HG03565 (cell line): ENCODE measurements at regions not wholly inside any gene's neighbourhood (a gene's known extent, or its start where the extent isn't known, plus 50 kb on each side); places are given as distances from the start of the nearest gene placed in this dataset.
A peak's percentile ranks its signal among the peaks of the same experiment; 100 is the strongest.
"Not testable (repeated sequence)": the region's sequence is repeated elsewhere in the genome, so short reads cannot be mapped to it uniquely, and the experiment has no call there.

ENCODE experiments used
- ATAC-seq: cut with Tn5 transposase; IDR thresholded peaks from one replicate; pipeline ENCODE4 v1.9.1; 2021; ENCODE audit warnings: mild to moderate bottlenecking, moderate library complexity; ENCODE audit not compliant: unreplicated experiment

DNA sequence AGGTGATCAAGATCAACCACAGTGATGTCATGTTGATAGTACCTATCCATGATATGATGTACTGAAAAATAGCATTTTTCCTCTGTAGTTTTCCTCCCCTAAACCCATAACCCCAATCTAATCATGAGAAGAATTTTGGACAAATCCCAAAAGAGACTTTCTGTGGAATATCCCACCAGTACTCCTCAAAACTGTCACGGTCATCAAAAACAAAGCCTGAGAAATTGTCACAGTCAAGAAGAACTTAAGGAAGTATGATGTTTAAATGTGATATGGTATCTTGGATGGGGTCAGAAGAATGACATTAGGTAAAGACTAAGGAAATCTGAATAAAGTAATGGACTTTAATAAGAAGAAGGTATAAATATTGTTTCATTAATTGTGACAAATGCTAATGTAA, 248.8 kb downstream of the RMST start:
- ATAC-seq, result no peak

DNA sequence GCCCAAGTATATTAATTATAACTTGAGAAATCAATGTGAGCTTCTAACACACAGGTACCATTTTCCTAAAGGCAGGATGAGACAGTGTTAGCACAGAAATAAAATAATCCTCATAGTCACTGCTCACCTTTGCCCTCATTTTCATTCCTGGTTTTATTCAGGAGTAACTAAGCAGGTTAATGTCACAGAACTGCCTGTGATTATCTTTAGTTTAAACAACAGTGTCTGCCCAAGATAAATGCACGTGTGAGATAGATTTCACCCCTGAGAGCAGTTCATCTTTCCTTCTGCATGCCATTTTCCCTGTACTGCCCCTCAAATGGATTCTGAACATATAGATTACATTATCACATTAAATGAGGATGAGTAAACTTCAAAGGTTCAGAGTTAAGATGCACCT, 250.7 kb downstream of the RMST start:
- ATAC-seq, result no peak

DNA sequence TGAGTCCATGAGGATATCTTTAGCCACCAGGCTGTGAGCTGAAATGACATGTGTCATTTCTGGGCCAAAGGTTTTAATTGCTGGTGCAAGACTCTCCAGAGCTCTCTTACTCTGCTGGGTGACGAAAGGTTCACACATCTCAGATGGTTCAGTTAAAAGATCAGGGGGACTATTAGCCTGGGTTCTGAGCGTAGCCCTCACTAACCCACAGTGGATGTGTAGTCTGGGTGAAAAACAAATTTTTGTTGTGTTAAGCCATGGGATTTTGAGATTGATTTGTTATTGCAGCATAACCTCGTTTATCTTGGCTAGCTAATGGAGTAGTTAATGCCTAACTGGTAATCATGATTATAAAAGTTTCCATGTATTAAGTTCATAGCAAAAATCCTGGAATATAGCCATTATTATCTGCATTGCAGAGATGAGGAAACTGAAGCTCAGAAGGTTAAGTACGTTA, 251.5 kb downstream of the RMST start:
- ATAC-seq, result no peak

DNA sequence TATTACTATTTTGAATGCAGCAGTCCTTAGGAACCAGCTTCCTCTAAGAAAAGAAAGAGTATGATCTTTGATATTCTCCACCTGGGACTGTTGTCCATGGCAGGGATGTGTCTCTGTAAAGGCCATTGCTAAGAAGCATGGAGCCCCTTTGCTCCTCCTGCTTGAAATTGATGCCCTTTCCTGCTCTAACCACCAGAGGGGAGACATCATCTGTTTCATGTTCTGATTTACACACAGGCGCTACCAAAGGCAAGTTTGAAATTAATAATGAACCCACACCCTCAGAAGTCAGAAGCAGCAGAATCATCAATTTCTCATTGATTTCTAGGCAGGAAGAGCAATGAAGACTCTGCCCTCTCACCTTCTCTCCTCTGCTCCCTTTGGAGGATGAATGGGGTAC, 253.8 kb downstream of the RMST start:
- no peak for ATAC-seq

DNA sequence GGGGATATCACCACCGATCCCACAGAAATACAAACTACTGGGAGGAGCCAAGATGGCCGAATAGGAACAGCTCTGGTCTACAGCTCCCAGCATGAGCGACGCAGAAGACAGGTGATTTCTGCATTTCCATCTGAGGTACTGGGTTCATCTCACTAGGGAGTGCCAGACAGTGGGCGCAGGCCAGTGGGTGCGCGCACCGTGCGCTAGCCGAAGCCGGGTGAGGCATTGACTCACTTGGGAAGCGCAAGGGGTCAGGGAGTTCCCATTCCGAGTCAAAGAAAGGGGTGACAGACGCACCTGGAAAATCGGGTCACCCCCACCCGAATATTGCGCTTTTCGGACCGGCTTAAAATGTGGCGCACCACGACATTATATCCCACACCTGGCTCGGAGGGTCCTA, 261.2 kb downstream of the RMST start:
- ATAC-seq, result not testable (repeated sequence)

DNA sequence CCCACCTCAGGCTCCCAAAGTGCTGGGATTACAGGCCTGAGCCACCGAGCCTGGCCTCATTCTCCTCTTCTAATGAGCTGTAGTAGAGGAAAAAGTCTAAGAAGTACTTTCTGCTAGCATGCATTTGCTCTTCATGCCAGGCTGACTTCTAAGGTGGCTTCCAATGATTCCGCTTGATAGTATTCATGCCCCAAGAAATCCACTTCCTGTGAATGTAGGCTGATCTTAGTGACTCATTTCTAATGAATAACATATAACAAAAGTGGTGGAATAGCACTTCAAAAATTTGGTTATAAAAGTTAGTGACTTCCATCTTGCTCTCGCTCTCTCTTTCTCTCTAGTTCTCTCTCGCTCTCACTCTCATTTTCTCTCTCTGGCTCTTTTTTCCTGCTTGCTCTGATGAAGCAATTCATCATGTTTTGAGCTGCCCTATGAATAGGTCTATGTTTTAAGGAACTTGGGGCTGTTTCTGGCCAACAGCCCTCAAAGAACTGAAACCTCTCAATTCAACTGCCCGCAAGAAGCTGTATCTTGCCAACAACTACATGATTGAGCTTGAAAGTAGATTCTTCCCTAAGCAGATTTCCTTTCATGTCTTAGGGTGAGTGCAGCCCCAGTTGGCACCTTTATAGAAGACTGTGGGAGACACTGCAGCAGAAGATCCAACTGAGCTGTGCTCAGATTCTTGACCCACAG, 282.9 kb downstream of the RMST start:
- no peak for ATAC-seq

DNA sequence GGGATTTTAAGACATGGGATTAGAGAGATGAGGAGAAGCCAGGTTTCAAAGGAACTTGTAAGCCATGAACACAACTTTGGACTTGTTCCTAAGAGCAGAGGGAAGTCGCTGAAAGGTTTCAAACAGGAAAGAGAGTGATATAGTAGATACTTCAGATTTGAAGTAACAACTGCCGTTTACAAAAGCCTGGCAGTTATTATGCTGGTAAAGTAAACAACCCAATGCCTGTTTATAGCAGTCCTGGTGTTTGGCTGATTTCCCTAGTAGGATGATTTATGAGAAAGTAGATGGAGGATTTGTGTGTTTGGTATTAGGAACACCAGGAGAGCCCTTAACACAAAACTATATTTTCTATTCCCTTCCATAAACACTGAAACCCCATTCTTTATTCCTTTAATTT, 285.7 kb downstream of the RMST start:
- no peak for ATAC-seq

DNA sequence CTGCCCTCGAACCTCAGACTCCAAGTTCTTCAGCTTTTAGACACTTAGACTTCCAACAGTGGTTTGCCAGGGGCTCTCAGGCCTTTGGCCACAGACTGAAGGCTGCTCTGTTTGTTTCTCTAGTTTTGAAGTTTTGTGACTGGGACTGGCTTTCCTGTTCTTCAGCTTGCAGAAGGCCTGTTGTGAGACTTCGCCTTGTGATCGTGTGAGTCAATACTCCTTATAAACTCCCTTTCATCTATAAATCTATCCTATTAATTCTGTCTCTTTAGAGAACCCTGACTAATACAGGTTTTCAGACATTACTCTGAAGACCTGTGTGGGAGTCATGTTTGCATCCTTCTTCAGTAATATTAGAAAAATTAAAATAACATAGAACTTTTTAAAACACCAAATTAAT, 289.1 kb downstream of the RMST start:
- no peak for ATAC-seq

DNA sequence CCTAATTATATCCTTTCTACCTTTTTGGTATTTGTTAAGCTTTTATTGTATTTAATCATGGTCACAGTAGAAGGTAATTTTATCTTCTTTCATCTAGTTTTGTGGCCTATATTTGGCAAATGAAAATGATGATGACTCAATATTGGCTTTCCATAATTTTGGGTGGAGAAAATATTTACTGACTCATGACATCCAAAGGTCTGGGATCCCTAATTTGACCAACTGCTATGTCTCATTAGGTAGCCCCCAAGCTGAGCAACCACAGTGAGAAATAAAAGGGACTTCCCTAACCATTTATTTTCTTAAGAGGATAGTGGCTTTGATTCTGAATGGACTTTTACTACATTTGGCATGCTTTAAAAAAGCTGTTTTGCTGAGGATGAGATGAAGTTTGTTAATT, 289.5 kb downstream of the RMST start:
- no peak for ATAC-seq

DNA sequence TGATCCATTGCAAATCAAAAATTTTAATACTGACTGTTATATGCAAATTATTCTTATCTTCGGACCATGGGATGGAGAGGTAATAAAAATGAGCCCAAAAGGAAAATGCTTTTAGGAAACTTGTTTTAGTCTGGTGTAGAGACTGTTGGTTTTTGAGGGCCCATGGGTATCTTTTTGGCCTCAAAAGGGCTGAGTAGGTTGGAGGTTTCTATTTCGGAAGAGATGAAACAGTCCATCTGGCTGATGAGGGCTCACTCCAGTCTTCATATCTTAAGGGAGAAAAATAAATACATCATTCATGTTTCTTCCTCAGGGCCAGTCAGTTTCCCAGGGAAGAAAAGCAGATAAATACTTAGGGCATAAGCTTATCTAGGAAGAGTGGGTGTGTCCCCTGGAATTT, 290.7 kb downstream of the RMST start:
- ATAC-seq, result no peak

DNA sequence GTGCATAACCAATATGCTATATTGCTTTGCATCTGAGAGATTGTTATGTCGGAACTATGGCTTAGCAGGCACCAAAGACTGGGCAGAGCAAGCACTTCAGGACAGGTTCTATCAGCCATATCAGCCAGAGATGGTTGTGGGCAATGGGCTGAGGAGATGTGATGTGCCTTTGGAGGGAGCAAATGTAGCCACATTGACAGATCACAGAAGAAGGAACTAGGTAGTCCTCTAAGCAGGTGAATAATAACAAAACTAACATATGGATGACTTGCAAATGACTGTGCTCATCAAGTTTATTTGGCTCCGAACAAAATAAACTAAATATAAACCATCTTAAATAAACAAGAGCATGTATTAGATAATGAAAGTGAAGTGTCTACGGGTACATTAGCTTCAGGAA, 291.7 kb downstream of the RMST start:
- peak; percentile 57 for ATAC-seq

DNA sequence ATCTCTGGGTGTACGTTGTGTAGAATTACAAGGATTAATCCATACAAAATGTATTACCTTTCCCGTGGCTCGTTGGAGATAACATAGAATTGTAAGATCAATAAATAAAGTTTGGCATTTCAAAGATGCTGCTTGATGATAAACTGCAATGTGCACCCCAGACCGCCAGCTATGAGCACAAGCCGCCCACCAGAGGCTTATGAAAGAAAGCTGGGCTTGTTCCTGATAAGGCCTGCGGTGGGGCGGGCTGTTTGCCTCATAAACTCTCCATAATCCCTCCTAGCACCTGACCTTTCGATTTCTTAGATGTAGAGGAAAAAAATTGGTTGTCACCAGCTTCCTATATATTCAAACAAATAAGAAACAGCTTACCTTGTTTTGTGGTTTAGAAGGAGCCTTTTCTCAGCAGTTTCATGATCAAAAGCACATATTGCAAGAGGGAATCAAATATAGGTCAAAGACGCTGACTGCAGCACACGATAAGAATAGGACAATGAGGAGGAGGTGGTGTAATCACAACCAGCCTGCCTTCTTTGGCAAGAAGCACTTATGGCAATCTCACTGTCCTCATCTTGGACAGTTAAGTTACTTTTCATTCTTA, 293.6 kb downstream of the RMST start:
- ATAC-seq, result no peak

DNA sequence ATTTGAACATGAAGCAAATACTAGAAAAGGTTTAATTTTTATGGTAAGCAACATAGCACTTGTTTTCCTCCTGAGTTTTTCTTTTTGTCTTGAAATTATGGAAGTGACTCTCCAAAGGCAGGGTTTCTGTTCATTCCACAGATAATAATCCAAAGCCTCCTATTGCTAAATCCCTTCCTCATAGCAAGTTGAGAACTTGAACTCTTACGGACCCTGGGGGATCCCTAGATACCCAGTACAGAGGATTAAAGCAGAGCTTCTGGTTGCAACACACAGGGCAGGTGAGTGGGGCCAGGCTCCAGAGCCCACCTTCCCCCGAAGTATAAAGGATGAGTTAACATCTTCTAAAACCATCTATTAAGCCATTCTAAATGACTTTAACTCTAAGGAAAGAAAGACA, 294.1 kb downstream of the RMST start:
- ATAC-seq, result no peak

DNA sequence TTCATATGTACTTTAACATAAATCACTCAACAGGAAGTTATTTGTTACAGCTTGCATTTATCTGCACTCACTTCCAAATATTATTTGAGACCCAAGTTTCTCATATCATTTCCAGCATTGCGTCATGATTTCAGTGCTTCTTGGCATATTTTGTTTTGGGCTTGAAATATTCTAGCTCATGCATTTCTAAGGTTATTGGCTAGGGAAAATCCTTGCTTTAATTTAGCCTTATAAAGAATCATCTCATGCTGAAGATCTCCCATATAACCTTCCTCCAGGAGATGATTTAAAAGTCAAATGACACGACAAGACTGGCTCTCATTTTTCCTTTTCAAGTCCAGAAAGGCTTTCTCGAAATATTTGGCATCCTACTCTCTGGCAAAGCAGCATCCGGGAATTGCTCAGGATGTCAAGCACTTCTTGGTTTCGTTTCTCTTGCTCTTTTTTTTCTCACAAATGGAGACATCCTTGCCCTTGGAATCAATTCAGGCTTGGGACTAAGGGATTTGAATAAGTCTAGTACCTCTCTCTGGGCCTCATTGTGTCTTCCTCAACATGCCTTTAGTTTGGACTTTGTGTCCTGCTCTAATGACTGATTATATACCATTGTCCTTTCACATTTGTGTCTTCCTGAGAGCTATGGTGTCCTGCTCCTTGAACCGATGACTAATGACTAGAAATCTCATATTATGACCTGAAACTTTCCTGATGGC, 295.0 kb downstream of the RMST start:
- no peak for ATAC-seq

DNA sequence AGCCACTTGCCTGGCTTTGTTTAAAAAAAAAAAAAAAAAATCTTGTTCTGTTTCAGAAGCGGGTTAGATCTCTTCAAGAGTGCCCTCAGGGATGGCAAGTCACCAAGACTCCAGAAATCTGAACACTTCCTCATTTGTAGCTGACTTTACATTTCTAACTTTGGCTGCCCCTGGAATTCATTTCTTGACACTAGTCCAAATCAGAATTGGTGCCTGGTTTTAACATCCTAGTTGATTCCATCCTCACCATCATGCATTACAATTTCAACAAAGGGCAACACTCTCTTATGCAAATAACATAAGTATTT, 295.5 kb downstream of the RMST start:
- ATAC-seq, result no peak

DNA sequence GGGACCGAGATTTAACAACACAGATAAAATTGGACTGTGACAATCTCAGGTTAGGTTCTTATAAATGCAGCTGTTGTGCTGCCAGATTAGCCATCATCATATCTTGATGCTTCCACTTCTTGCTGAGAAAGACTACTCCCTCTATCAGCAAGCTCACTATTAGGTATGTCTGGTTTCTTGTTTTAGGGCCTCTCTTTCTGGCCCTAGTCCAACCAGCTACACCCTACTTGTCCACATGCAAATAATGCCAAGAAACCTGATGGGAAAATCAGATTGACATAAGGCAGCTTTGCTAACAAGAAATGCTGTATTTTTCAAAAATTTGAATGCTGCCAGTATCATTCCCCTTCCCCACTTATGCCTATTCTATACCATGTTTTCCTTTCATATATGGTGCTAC, 296.0 kb downstream of the RMST start:
- no peak for ATAC-seq

DNA sequence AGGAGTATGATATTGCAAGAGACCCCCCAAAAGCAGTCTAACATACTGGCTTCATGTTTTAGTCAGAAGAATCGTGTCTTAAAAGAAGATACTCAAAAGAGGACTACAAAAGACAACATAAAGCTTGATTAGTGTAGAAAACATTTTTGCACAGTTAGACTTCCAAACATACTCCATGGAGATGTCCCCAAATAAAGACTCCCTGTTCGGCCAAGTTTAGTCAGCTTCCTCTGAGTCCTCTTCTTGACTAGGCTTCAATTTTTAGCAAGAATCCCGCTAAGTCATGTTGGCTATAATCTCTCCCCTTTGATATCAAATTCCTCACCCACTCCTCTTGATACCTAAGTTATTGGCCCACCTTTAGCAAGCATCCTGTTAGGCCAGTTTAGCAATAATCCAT, 298.0 kb downstream of the RMST start:
- no peak for ATAC-seq

DNA sequence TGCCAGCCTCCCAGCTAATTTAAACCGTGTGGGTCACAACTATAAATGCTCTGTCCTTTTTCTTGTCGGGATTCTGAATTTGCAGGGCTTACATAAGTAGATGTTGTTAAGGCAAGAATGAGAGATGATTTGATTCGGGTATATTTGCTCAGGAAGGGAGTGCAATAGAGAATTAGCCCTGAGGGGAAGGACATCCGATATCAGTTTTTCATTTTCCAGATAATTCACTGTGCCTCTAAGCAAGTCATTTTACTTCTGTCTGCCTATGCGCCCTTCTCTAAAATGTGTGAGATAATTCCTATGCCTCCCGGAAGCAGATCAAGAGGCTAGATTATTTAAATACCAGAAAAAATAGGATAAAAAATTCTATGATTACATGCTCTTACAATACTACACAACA, 300.5 kb downstream of the RMST start:
- no peak for ATAC-seq

DNA sequence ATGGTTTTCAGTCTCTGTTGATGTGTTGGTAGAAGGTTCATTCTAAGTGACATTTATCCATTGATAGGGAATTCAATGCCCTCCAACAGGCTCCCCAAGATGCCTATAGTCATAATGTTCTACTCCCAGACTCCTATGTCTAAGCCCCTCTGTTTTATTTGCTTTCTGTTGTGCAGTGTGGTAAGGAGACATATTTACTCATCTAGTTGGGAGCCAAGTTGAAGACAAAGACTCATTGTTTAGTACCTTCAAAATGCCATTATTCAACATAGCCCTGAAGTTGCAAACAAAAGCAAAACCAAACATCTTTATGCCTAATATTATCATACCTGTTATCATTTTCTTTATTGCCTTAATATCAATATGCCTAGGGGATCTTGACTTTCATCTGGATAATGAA, 302.1 kb downstream of the RMST start:
- no peak for ATAC-seq

DNA sequence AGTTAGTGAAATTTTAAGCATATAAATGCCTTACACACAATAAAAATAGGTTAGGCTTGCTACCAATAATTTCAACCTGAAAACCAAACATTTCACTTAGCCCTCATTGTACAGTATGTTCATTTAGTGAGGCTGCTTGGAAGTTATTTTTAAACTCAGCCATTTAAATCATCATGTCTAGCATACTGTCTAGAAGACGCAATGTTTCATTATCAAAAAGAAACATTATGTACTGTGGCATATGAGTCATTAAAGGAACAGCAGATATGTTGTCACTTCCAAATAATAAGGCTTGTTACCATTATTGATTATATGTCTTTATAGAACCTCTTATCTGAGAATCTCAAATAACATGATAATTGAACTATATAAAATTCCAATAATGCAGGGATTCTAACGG, 304.7 kb downstream of the RMST start:
- ATAC-seq, result no peak

DNA sequence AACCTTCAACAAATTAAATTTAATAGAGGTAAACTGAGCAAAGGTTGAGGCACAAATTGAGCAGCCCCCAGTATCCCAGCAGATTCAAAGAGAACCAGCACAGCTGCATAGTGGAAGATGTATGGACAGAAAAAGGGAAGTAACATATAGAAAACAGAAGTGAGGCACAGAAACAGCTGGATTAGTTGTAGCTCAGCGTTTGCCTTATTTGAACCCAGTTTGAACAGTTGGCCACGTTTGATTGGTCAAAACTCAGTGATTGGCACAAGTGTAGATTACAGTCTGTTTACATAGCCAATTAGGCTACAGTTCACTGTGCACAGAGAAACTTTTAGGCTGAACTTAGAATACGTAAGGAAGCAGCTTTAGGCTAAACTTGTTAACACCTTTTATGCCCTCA, 315.5 kb downstream of the RMST start:
- ATAC-seq, result no peak

DNA sequence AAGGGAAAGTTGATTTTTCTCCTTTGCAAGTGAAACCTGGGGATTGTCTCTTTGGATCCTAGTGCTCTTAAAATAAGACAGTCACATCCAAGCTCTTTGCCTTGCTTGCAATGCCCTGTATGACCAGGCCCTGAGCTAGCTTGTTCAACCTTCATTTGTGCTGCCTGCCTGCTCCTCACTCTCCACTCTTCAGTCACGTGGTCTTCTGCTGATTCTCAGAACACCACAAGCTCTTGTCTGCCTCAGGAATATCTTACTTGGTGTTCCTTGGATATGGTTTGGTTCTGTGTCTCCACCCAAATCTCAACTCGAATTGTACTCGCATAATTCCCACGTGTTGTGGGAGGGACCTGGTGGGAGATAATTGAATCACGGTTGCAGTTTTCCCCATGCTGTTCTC, 318.7 kb downstream of the RMST start:
- no peak for ATAC-seq

DNA sequence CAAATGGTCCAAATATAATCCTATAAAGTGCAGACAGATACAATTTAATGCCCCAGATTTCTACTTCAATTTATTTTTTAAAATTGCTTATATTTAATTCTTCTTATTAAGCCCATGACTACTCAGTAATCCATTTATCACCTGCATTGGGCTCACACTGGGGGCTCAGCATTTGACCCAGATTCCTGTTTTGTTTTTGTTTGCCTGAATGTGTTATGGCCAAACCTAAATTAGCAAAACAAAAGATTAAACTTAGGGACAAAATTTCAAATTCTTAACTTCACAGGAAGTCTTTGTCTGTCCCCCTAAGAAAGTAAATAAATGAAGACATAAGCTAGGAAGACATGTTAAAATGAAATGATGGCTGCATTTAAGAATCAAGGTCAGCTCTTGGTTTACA, 322.3 kb downstream of the RMST start:
- no peak for ATAC-seq
